ENCODE measurements at regions not wholly inside any gene's neighbourhood (a gene's known extent, or its start where the extent isn't known, plus 50 kb on each side); places are given as distances from the start of the nearest gene placed in this dataset.
"Not testable (repeated sequence)": the region's sequence is repeated elsewhere in the genome, so short reads cannot be mapped to it uniquely, and the experiment has no call there.

DNA sequence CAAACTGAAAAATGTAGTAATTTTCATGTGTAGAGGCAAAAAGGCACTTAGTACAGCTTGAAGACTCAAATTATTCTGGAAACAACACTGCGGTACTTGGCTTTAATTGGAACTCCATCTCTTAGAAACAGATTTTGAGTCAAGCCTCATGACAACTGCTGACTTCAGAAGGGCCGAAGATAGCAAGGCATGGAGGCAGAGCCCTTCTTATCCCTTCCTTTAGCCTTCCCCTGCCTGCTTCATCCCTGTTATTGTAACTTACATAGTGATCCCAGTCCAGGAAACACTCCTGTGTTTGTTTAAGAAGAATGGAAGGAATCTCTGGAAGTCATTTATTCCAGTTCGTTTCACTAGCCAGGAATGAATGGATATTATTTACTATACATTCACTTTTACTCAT, 110.9 kb upstream of the FAM98A start:
- no peaks in the 10 kb centered on the region for H3K9me3 Mint-ChIP-seq
- no peaks in the 10 kb centered on the region for H3K36me3 Mint-ChIP-seq (ENCODE audit: low read depth)
- H3K27ac Mint-ChIP-seq = no peak overlapping the region
- no peaks in the 10 kb centered on the region for H3K27me3 Mint-ChIP-seq
- no peaks in the 10 kb centered on the region for H3K4me1 Mint-ChIP-seq (ENCODE audit: low read depth)
- intact Hi-C loops (cut with micrococcal nuclease) = no loop called here
- no peak overlapping the region for H3K4me3 Mint-ChIP-seq

DNA sequence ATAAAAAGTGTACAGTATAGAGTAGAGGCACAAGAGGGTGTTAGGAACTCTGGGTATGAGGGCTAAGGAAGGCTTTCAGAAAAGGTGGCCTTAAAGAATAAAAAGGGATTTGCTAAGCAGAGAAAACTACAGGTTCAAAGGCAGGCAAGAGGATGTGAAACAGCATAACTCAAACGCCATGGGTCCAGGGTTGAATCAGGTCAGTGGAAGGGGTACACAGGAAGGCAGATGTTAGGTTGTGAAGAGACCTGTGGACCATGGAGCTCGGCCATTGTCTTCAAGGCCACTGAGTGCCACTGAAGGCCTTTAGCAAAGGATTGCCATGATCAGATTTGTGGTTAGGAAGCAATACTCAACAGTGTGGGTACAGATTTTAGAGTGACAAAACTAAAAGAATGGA, 108.2 kb upstream of the FAM98A start:
- Mint-ChIP-seq H3K4me3 (no peak overlapping the region), H3K4me1 (ENCODE audit: low read depth) (no peaks in the 10 kb centered on the region), H3K9me3 (no peaks in the 10 kb centered on the region), H3K36me3 (ENCODE audit: low read depth) (no peaks in the 10 kb centered on the region), H3K27ac (no peak overlapping the region), H3K27me3 (no peaks in the 10 kb centered on the region)
- intact Hi-C loops (cut with micrococcal nuclease) = no loop called here

DNA sequence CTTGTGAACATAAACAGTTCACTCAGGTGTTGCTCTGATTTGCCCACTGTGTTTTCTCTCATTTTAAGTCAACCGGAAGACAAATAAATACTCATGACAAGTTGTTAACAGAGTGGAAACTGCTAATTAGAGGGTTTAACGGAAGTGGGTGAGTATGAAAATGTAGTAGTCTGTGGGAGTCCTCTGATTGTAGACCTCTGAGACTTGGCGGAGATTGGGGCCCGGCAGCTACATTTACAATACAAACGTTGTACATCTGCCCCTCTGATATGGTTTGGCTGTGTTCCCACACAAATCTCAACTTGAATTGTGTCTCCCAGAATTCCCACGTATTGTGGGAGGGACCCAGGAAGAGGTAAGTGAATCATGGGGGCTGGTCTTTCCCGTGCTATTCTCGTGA, 107.3 kb upstream of the FAM98A start:
- Mint-ChIP-seq H3K27ac (no peak overlapping the region), H3K9me3 (no peaks in the 10 kb centered on the region), H3K4me1 (ENCODE audit: low read depth) (no peaks in the 10 kb centered on the region), H3K4me3 (no peak overlapping the region), H3K27me3 (no peaks in the 10 kb centered on the region), H3K36me3 (ENCODE audit: low read depth) (no peaks in the 10 kb centered on the region)
- intact Hi-C loops (cut with micrococcal nuclease) = no loop called here

DNA sequence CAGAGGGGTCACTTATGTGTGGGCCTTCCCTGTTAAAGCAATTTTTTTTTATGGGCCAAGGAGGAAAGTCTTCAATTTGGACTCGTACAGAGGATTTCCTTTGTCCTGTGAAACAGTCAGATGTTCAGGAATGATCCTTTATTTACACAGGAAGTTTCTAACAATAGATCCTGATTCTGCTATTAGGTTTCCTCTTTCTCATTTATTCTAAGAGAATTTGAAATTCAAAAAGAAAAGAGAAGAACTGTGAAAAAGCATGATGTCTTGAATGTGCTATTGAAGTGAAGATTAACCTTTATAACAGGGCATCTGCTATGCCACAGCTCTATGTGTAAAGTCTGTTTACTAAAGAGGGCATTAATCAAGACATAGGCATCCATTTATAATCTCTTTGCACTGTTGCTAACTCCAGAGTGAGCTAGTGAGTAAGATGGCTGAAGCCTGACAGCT, 105.3 kb upstream of the FAM98A start:
- Mint-ChIP-seq H3K9me3 (no peaks in the 10 kb centered on the region), H3K4me3 (no peak overlapping the region), H3K4me1 (ENCODE audit: low read depth) (no peaks in the 10 kb centered on the region), H3K27ac (no peak overlapping the region), H3K36me3 (ENCODE audit: low read depth) (no peaks in the 10 kb centered on the region), H3K27me3 (no peaks in the 10 kb centered on the region)
- intact Hi-C loops (cut with micrococcal nuclease) = no loop called here

DNA sequence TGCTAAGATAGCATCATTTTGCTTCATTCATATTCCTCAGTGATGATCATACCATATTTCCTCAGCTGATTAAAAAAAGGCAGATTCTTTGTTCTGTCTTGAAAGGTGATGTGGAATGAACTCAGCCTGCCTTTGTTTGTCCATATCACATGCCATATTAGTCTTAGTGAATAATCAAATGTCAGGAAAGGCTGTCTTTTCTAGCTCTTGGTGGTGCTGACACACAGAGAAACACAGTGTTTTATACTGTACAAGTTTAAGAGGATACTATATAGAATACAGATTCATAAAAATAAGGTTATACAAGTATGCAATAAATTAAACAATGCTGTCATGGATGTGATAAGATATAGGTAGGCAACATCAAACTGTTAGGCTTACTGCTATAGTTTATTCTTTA, 97.1 kb upstream of the FAM98A start:
- peaks cover 32% of the 10 kb centered on the region for H3K9me3 Mint-ChIP-seq
- no peak overlapping the region for H3K27ac Mint-ChIP-seq
- H3K4me1 Mint-ChIP-seq (ENCODE audit: low read depth) = no peaks in the 10 kb centered on the region
- H3K27me3 Mint-ChIP-seq = no peaks in the 10 kb centered on the region
- no peak overlapping the region for H3K4me3 Mint-ChIP-seq
- no peaks in the 10 kb centered on the region for H3K36me3 Mint-ChIP-seq (ENCODE audit: low read depth)
- intact Hi-C loops (cut with micrococcal nuclease) = no loop called here

DNA sequence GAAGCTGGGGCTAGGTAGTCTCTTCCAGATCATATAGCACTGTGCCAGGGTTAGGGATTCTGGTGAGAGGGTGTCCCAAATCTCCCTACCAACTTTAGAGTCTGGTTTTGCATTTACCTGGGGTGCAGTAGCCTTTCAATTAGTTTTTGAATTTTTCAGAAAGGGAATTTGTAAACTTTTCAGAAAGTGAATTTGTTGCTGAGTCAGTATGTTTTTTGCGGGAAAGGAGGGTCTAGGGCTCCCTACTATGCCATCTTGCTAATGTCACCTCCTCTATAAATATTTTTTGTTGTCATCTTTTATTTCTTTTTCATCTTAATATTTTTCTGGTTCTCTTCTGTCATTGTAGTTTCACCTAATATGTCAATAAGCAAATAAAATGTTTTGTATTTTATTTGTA, 95.8 kb upstream of the FAM98A start:
- no peaks in the 10 kb centered on the region for H3K36me3 Mint-ChIP-seq (ENCODE audit: low read depth)
- H3K9me3 Mint-ChIP-seq = peaks cover 45% of the 10 kb centered on the region
- intact Hi-C loops (cut with micrococcal nuclease) = no loop called here
- no peaks in the 10 kb centered on the region for H3K4me1 Mint-ChIP-seq (ENCODE audit: low read depth)
- no peaks in the 10 kb centered on the region for H3K27me3 Mint-ChIP-seq
- H3K4me3 Mint-ChIP-seq = no peak overlapping the region
- H3K27ac Mint-ChIP-seq = no peak overlapping the region

DNA sequence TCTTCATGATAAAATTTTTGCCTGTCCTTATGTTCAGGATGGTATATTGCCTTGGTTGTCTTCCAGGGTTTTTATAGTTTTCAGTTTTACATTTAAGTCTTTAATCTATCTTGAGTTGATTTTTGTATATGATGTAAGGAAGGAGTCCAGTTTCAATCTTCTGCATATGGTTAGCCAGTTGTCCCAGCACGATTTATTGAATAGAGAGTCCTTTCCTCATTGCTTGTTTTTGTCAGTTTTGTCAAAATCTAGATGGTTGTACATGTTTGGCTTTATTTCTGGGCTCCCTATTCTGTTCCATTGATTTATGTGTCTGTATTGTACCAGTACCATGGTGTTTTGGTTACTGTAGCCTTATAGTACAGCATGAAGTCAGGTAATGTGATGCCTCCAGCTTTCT, 91.6 kb upstream of the FAM98A start:
- H3K27ac Mint-ChIP-seq; H3K4me1 Mint-ChIP-seq (ENCODE audit: low read depth); H3K36me3 Mint-ChIP-seq (ENCODE audit: low read depth); H3K27me3 Mint-ChIP-seq; H3K4me3 Mint-ChIP-seq; intact Hi-C loops (cut with micrococcal nuclease): not testable (repeated sequence)
- peaks cover 57% of the 10 kb centered on the region for H3K9me3 Mint-ChIP-seq

DNA sequence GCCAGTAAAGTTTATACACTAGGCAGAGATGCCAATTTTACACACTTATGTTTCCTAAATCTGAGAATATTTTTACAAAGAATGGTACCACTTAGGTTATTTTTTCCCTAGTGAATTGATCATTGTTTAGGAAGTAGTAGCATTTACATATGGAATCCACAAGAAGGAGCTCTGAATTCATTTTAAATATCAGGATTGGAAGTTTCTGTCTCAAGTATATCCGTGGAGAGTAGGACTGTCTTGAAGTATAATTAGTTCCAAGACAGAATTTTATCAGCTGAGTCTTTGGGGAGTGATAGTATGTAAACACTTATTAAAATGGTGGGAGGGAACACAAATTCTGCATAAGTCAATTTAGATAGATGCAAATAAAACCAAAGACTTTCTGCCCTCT, 82.3 kb upstream of the FAM98A start:
- intact Hi-C loops (cut with micrococcal nuclease) = no loop called here
- H3K27me3 Mint-ChIP-seq = no peaks in the 10 kb centered on the region
- no peak overlapping the region for H3K27ac Mint-ChIP-seq

DNA sequence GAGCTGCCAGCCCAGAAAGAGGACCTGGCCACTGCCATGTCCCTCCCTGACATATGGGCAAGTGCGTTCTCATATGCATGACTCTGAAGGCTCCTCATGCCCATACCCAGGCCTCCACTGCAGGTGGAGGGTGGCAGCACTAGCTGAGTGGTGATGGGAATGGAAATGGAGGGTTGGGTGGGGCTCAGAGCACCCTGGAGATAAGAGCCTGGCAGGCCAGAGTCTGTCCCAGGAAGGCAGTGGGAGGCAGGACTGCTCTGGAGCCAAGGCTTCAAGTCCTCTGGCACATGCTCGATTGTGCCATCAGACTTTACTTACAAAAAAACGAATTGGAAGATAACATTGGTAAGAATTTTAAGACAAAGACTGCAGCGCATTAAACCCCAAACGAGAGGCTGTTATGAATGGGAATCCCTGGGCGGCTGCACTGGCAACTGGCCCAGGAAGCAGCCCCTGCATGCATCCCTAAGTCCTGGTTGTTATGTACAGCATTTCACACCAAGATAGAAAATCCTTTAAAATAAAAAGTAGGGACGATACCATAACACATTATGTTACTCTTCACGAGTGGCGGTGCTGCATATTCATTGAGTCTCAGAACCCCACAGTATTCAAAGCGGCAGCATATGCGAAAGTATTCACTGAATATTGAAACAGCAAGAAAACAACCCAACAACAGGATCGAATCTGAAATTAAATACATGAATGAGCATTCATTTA, 81.7 kb upstream of the FAM98A start:
- H3K4me3 Mint-ChIP-seq = no peak overlapping the region
- no peaks in the 10 kb centered on the region for H3K36me3 Mint-ChIP-seq (ENCODE audit: low read depth)
- intact Hi-C loops (cut with micrococcal nuclease) = no loop called here
- H3K4me1 Mint-ChIP-seq (ENCODE audit: low read depth) = no peaks in the 10 kb centered on the region
- H3K9me3 Mint-ChIP-seq = no peaks in the 10 kb centered on the region
- H3K27me3 Mint-ChIP-seq = no peaks in the 10 kb centered on the region
- no peak overlapping the region for H3K27ac Mint-ChIP-seq

More for the DNA sequence above, 82.3 kb upstream of the FAM98A start:
- Mint-ChIP-seq H3K9me3 (no peaks in the 10 kb centered on the region), H3K4me3 (no peak overlapping the region), H3K4me1 (ENCODE audit: low read depth) (no peaks in the 10 kb centered on the region), H3K36me3 (ENCODE audit: low read depth) (no peaks in the 10 kb centered on the region)

DNA sequence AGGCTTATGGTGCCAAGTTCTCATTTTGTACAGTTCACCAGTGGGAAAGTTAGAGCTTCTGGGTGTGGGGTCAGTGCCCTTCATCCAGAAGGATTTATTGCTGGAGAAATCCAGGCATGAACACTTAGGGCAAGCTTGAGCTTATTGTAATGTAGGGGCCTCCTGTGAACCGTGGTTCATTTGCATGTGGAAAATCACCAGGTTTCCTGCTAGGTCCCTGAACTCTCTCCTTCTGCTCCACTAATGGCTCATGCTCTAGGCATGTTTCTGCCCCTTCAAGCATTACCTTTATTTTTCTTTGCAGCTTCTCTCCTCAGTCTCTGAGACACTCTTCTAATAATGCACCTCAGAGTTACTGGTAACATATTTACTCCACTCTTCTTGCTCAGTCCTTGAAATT, 79.3 kb upstream of the FAM98A start:
- intact Hi-C loops (cut with micrococcal nuclease) = no loop called here
- no peaks in the 10 kb centered on the region for H3K36me3 Mint-ChIP-seq (ENCODE audit: low read depth)
- H3K4me1 Mint-ChIP-seq (ENCODE audit: low read depth) = no peaks in the 10 kb centered on the region
- no peak overlapping the region for H3K4me3 Mint-ChIP-seq
- H3K9me3 Mint-ChIP-seq = no peaks in the 10 kb centered on the region
- no peak overlapping the region for H3K27ac Mint-ChIP-seq
- H3K27me3 Mint-ChIP-seq = no peaks in the 10 kb centered on the region

DNA sequence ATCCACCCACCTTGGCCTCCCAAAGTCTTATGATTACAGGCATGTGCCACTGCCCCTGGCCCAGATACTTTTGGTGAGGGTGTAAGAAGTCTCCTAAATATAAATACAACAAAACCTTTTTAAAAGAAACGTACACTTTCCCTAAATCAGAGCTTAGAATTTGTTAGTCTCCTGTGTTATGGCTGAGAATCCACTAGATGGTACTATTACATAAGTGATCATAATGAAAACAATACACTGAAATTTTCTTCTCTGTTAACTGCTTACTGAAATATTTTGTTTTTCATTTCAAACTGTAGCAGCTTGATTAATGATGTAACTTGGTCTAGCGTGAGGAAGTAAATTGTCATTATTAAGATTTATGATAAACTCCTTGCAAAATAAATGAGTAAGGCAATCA, 74.8 kb upstream of the FAM98A start:
- intact Hi-C loops (cut with micrococcal nuclease) = no loop called here
- H3K27ac Mint-ChIP-seq = no peak overlapping the region
- no peaks in the 10 kb centered on the region for H3K27me3 Mint-ChIP-seq
- no peaks in the 10 kb centered on the region for H3K9me3 Mint-ChIP-seq
- no peaks in the 10 kb centered on the region for H3K4me1 Mint-ChIP-seq (ENCODE audit: low read depth)
- no peaks in the 10 kb centered on the region for H3K36me3 Mint-ChIP-seq (ENCODE audit: low read depth)
- H3K4me3 Mint-ChIP-seq = no peak overlapping the region

DNA sequence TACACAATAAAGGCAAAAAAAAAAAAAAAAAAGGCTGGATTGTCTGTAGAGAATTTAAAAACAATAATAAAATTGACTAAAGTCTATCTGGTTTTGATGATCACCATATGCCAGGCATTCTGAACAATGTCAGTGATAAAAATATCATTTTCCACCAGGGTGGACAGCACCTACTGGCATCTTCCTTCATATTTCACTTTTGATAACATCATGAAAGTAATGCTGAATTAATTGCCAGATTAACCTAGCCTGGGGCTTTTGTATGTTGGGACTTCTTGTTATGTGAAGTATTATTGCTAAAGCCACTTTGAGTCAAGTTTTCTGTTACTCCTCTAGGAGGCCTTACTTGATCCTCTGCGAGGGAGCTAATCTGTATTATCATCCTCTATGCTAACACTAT, 73.8 kb upstream of the FAM98A start:
- intact Hi-C loops (cut with micrococcal nuclease) = no loop called here
- Mint-ChIP-seq H3K36me3 (ENCODE audit: low read depth) (no peaks in the 10 kb centered on the region), H3K4me3 (no peak overlapping the region), H3K9me3 (no peaks in the 10 kb centered on the region), H3K27me3 (no peaks in the 10 kb centered on the region), H3K4me1 (ENCODE audit: low read depth) (no peaks in the 10 kb centered on the region), H3K27ac (no peak overlapping the region)

DNA sequence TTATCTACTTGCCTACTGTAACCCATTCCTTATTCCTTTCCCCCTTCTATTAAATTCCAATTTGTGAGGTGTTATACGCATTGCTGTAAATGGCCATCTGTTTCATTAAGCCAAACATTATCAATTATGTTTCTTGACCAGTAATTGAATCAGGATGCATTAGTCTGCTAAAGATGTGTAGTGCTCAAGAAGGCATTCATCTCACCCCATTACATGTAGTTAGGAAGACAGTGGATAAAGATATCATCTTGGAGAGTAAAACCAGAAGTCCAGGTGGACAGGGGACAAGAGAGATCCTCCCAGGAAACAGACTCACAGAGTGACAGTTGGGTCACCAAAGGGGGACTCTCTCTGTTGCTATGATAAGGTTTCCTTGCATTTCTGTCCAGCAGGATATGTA, 73.3 kb upstream of the FAM98A start:
- intact Hi-C loops (cut with micrococcal nuclease) = no loop called here
- Mint-ChIP-seq H3K27ac (no peak overlapping the region), H3K4me1 (ENCODE audit: low read depth) (no peaks in the 10 kb centered on the region), H3K9me3 (no peaks in the 10 kb centered on the region), H3K4me3 (no peak overlapping the region), H3K27me3 (no peaks in the 10 kb centered on the region), H3K36me3 (ENCODE audit: low read depth) (no peaks in the 10 kb centered on the region)

DNA sequence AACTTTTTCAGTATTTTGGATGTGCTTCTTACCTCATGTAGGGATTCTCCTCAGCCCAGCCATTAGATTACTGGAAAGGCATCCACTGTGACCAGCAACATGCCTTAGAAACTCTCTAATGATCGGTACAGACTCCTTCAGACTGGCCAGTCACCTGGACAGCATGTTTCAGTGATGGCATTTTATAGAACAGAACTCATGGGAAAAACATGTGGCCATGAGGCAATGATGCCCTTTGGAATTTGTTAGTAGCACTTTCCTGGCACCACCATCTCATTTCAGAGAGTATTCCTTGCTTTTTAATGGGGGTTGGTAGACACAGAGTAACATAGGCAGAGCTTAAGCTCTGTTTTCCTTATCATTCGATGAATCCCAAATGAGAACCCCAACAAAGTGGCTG, 72.1 kb upstream of the FAM98A start:
- Mint-ChIP-seq H3K36me3 (ENCODE audit: low read depth) (no peaks in the 10 kb centered on the region), H3K4me1 (ENCODE audit: low read depth) (no peaks in the 10 kb centered on the region), H3K9me3 (no peaks in the 10 kb centered on the region), H3K27ac (no peak overlapping the region), H3K4me3 (no peak overlapping the region), H3K27me3 (no peaks in the 10 kb centered on the region)
- intact Hi-C loops (cut with micrococcal nuclease) = no loop called here

DNA sequence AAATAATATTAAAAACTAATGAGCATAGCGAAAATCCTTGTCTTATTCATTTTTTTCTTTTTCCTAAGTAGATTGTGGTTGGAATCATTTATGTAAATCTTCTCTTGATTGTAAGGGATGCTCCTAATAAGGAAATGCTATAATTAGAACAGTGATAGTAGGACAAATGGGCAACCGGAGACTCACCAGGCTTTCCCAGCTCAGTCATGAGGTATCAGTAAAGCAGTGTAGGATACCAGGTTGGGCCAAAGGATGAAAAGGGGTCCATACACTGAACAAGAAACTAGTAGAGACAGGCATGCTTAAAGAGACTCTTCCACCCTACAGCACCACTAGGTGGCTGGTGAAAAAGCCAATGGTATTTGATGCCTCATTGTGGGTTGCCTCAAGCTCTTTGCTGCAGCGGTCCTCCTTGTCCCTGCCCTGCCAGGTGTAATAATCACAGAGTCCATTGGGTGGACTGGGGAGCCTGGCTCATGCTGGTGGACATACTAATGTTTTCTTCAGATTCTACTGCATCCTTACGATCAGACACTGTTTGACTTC, 71.4 kb upstream of the FAM98A start:
- H3K4me1 Mint-ChIP-seq (ENCODE audit: low read depth) = no peaks in the 10 kb centered on the region
- H3K27ac Mint-ChIP-seq = no peak overlapping the region
- H3K27me3 Mint-ChIP-seq = no peaks in the 10 kb centered on the region
- intact Hi-C loops (cut with micrococcal nuclease) = no loop called here
- no peaks in the 10 kb centered on the region for H3K9me3 Mint-ChIP-seq
- H3K36me3 Mint-ChIP-seq (ENCODE audit: low read depth) = no peaks in the 10 kb centered on the region
- H3K4me3 Mint-ChIP-seq = no peak overlapping the region

All from dendritic cell treated with granulocyte-macrophage colony-stimulating factor and Interleukin-4, amounts not matched to agents 40 ng/mL and 50 ng/mL, for 4 days (primary cell).